ENCODE measurements at regions not wholly inside any gene's neighbourhood (a gene's known extent, or its start where the extent isn't known, plus 50 kb on each side); places are given as distances from the start of the nearest gene placed in this dataset.
"Not testable (repeated sequence)": the region's sequence is repeated elsewhere in the genome, so short reads cannot be mapped to it uniquely, and the experiment has no call there.

DNA sequence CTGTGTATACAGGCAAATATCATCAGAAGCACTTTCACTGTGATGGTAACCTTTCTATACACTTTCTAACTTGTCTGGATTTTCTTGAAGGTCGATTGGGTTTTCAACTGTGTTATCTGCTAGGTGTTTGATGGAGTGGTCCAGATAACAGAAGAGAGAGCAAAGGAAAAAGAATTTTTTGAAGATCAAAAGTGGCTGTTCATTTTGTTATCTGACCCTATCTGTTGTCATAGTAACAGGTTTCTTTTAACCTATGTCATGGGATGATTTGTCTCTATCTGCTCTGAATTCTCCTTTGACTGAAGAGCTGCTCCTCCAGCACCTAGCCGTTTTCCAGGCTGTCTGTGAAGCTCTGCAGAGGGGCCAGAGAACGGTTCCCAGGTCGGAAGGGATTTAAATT lies 77.8 kb upstream of the IRX2 start:
- no peak for DNase-seq

DNA sequence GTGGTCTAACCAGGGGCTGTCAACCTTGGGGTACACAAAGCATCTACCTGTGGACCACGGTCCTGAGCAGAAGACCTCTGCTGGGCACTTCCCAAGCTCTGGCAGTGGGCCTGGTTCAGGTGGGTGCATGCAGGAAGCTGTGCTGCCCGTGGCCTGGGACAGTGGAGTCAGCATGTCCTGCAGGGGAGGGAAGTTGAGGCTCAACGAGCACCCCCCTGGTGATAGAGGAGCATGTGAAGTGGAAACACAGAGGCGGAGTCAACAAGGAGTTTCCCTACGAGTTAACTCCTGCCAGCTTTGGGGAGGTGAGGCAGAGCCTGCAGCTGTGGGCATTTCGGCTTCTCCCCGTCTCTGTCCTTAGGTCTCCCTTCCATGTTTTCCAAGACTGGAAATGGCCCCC lies 67.5 kb upstream of the IRX2 start:
- DNase-seq: no peak

GRCh38 chr5:2817031-2817603 lies 65.6 kb upstream of the IRX2 start:
- no peak for DNase-seq

DNA sequence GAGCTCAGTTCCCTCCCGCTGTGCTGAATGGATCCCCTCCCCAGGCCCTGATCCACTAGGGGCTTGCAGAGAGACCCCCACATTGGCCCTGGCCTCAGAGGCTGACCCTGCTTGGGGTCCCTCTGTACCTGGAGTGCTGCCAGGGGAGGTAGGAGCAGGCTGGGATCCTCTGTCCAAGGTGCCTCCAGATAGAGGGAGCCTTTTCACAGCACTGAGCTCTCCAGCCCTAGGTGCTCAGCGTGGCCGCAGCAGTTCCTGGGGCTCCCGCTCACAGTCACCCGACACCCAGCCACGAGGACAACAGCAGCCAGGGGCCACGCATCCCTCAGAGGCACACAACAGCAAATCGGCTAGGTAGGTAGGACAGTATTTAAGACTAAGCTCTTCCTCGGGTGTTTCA lies 62.2 kb upstream of the IRX2 start:
- DNase-seq: no peak

DNA sequence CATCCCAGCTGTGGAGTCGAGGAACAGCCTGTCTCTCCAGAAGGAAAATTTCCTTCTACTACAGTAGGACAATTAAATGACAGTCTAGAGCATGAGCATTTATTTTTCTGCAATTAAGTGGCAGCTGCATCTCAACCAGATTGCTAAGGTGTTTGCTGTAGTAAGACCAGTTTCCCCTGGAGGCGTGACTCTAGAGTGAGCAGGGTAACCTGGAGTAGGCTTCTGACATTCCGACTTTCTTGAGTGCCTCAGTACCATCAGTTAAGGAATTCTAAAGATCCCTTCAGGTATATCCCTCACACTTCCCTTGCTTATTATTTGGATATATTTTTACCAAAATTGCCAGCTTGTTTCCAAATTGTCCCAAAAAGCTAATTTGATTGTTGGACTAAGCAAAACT lies 59.2 kb upstream of the IRX2 start:
- DNase-seq: no peak

DNA sequence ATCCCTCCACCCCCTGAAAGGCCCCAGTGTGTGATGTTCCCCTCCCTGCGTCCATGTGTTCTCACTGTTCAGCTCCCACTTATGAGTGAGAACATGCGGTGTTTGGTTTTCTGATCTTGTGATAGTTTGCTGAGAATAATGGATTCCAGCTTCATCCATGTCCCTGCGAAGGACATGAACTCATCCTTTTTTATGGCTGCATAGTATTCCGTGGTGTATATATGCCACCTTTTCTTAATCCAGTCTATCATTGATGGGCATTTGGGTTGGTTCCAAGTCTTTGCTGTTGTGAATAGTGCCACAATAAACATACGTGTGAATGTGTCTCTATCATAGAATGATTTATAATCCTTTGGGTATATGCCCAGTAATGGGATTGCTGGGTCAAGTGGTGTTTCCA lies 55.8 kb upstream of the IRX2 start:
- DNase-seq: not testable (repeated sequence)

DNA sequence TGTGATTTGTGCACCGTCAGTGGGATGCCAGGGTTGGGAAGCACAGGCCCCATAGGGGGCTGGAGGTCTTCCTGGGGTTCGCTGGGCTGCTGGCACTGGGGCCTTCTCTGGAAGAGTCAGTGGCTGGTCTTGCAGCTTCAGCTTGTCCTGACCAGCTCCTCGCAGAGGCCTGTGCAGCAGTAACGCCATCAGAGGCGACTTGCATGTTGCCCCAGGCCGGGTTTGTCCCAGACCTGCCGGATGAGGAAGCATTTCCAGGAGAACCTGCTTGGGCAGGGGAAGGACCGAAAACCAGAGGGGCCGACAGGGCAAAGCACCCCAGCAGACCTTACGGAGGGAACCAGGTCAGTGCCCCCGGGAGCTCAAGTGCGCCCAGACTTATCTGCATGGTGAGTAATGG lies 54.7 kb upstream of the IRX2 start:
- DNase-seq: no peak

GRCh38 chr5:2805080-2805479 lies 53.6 kb upstream of the IRX2 start:
- DNase-seq: no peak

- DNase-seq: no peak
These were observed 52.3 kb upstream of the IRX2 start for GRCh38 chr5:2803751-2804150.

- DNase-seq: no peak
These were observed 51.4 kb upstream of the IRX2 start for GRCh38 chr5:2802693-2803365.

- DNase-seq: no peak
These were observed 50.4 kb upstream of the IRX2 start for GRCh38 chr5:2801577-2802525.
